ENCODE measurements at regions not wholly inside any gene's neighbourhood (a gene's known extent, or its start where the extent isn't known, plus 50 kb on each side); places are given as distances from the start of the nearest gene placed in this dataset.
A peak's percentile ranks its signal among the peaks of the same experiment; 100 is the strongest.

DNA sequence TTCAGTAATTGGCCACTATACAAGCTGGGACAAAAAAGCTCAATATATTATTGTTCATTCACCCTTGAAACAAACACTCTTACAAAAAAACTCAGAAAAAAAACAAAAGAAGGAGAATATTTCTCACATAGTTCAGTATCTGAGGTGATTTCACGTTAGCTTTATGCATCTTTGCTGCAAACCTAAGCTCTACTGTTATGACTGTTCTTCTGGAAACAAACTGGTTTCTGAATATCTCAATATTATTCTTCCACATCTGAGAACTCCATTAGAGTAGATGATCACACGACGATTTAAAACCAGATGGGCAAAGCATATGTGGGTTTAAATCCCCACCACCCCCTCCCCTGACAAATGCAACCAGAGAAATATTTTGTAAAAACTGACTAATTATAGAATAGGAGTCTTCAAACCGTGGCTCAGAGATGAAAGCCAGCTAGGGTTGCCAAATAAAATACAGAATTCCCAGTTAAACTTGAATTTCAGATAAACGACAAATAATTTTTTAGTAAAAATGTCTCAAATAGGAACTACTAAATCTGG is 182.0 kb upstream of the FAM241A start:
- H3K36me3 Mint-ChIP-seq (ENCODE audit: low read depth), result no peaks in the 10 kb centered on the region
- no peak for DNase-seq
- TF ChIP-seq, protein P1, sequence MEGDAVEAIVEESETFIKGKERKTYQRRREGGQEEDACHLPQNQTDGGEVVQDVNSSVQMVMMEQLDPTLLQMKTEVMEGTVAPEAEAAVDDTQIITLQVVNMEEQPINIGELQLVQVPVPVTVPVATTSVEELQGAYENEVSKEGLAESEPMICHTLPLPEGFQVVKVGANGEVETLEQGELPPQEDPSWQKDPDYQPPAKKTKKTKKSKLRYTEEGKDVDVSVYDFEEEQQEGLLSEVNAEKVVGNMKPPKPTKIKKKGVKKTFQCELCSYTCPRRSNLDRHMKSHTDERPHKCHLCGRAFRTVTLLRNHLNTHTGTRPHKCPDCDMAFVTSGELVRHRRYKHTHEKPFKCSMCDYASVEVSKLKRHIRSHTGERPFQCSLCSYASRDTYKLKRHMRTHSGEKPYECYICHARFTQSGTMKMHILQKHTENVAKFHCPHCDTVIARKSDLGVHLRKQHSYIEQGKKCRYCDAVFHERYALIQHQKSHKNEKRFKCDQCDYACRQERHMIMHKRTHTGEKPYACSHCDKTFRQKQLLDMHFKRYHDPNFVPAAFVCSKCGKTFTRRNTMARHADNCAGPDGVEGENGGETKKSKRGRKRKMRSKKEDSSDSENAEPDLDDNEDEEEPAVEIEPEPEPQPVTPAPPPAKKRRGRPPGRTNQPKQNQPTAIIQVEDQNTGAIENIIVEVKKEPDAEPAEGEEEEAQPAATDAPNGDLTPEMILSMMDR (IDR thresholded peaks at IDR 0.05), result no peak
- no peaks in the 10 kb centered on the region for H3K9me3 Mint-ChIP-seq
- H3K27ac Mint-ChIP-seq, result no peak overlapping the region
- no peak overlapping the region for H3K4me3 Mint-ChIP-seq
- H3K27me3 Mint-ChIP-seq (ENCODE audit: low read depth, poor library complexity), result no peaks in the 10 kb centered on the region
- no peaks in the 10 kb centered on the region for H3K4me1 Mint-ChIP-seq

DNA sequence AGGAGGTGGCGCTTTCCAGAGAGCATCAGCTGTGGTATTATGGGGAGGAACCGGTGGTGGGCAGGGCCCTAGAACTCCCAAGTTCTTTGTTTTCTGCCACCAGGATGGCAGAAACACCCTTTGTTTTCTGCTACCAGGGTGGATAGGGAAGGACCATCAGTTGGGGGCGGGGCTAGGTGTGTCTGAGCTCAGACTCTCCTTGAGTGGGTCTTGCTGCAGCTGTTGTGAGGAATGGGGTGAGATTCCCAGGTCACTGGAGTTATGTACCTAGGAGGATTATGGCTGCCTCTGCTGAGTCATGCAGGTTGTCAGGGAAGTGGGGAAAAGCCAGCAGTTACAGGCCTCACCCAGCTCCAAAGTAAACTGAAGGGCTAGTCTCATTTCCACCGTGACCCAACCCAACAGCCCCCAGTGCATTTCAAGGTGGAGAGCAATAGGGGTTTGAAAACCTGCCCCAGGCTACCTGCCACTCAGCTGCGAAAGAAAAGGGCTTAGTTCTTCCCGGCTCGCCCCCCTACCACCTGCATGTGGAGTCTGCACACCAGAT is 167.8 kb upstream of the FAM241A start:
- Mint-ChIP-seq H3K4me3 (no peak overlapping the region), H3K36me3 (ENCODE audit: low read depth) (peaks cover 39% of the 10 kb centered on the region), H3K27me3 (ENCODE audit: low read depth, poor library complexity) (no peaks in the 10 kb centered on the region), H3K4me1 (no peaks in the 10 kb centered on the region), H3K9me3 (peaks cover 55% of the 10 kb centered on the region), H3K27ac (no peak overlapping the region)
- no peak for DNase-seq
- TF ChIP-seq, protein P1 (IDR thresholded peaks at IDR 0.05), result no peak

DNA sequence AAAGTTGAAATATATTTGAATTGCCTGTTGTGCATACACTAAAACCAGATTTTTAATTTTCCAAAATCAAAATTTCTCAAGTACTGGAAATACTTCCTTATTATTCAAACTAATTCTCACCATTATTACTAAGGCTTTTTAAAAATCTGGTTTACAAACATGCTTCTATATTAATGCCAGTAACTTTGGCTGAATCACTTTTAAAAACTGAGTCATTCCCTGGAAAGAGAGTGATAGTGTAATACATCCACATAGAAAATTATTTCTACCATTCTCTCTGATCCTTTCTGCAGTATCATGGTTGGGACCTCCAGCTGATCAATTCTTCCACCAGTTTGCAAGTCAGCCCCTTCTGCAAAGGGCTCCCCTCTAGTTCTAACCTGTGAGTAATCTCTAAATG is 165.3 kb upstream of the FAM241A start:
- Mint-ChIP-seq H3K27ac (no peak overlapping the region), H3K4me1 (peaks cover 12% of the 10 kb centered on the region), H3K4me3 (no peak overlapping the region), H3K27me3 (ENCODE audit: low read depth, poor library complexity) (no peaks in the 10 kb centered on the region), H3K9me3 (peaks cover 31% of the 10 kb centered on the region), H3K36me3 (ENCODE audit: low read depth) (peaks cover 23% of the 10 kb centered on the region)
- DNase-seq, result no peak
- TF ChIP-seq, protein P1 (IDR thresholded peaks at IDR 0.05), result no peak

DNA sequence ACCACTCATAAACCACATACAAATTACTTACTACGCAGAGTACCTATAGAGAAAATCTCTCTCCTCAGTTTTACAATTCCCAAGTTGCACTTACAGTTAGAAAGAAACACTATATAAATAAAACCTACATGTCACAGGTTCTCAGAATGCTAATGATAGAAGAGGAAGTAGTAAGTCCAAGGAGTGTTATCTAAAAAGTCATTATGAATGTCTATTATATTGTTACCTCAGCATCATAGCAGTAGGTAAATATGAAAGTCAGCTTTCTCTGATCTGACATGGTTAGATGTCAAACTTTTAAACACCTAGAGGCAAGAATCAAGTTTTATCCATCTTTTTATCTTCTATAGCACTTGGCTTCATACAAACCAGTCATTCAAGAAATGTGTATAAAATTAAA is 163.2 kb upstream of the FAM241A start:
- Mint-ChIP-seq H3K36me3 (ENCODE audit: low read depth) (peaks cover 2% of the 10 kb centered on the region), H3K4me3 (no peak overlapping the region), H3K9me3 (peaks cover 9% of the 10 kb centered on the region), H3K4me1 (peaks cover 19% of the 10 kb centered on the region), H3K27ac (no peak overlapping the region), H3K27me3 (ENCODE audit: low read depth, poor library complexity) (no peaks in the 10 kb centered on the region)
- DNase-seq, result no peak
- TF ChIP-seq, protein P1 (IDR thresholded peaks at IDR 0.05), result no peak

DNA sequence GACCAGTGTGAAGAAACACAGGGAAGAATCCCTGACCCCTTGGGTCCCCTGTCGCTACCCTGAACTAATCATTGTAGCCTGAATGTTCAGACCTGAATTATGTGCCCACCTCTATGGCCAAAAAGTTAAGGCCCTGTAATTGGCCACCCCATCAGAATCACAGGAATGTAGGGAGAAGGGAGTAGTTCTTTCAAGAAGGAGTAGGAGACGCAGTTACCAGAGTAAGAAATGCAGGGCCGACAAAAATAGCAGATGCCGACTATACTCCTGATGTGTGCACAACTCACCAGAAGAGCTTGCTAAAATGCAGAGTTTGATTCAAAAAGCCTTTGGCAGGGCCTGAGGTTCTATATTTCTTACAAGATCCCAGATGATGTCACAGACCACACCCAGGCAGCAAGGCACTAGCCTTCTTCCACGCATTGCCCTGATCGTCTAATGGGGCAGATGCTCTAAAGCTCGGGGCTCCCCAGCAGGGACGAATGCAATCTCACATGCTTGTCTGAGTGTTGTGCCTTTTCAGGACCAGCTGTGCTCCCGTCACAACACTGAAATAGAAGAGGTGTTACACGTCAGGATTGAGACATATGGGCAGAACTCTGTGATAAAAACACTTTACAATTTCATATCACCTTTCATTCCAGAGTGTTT is 161.0 kb upstream of the FAM241A start:
- no peak for DNase-seq
- TF ChIP-seq, protein P1 (IDR thresholded peaks at IDR 0.05), result no peak
- H3K9me3 Mint-ChIP-seq, result no peaks in the 10 kb centered on the region
- H3K27ac Mint-ChIP-seq, result peak overlapping the region; percentile 20
- H3K36me3 Mint-ChIP-seq (ENCODE audit: low read depth), result no peaks in the 10 kb centered on the region
- peaks cover 25% of the 10 kb centered on the region for H3K4me1 Mint-ChIP-seq
- no peak overlapping the region for H3K4me3 Mint-ChIP-seq
- H3K27me3 Mint-ChIP-seq (ENCODE audit: low read depth, poor library complexity), result no peaks in the 10 kb centered on the region

DNA sequence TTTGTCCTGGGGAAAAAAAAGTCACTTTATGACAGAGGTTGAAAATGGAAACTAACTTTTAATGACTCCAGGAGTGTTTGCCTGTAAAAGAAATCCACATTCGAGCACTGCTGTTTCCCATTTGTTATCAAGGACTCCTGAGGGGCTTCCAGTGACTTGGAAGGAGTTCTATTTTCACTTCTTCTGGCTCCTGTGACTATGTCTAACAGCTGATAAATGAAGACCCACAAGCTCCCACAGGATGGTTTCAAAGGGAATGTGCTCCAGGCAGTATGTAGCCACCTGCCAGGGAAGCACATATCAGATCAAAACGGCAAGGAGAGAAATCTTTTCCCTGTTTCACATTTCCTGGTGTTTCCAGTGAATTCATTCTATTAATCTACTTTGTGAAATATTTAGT is 159.8 kb upstream of the FAM241A start:
- Mint-ChIP-seq H3K4me1 (peaks cover 36% of the 10 kb centered on the region), H3K36me3 (ENCODE audit: low read depth) (no peaks in the 10 kb centered on the region), H3K27me3 (ENCODE audit: low read depth, poor library complexity) (no peaks in the 10 kb centered on the region), H3K27ac (no peak overlapping the region), H3K9me3 (no peaks in the 10 kb centered on the region), H3K4me3 (no peak overlapping the region)
- no peak for DNase-seq
- TF ChIP-seq, protein P1 (IDR thresholded peaks at IDR 0.05), result no peak

Measured in nephron progenitor cell (in vitro differentiated cells).